Right renal cortex interstitium (tissue), 3 donors: ENCODE measurements at regions not wholly inside any gene's neighbourhood (a gene's known extent, or its start where the extent isn't known, plus 50 kb on each side); places are given as distances from the start of the nearest gene placed in this dataset.

ENCODE experiments used
- DNase-seq, 3 donors: peaks; one replicate each; pipeline ENCODE4 v3.0.0-alpha.2; 2013; ENCODE audit warnings: low read depth in 3 of 3, low spot score in 2 of 3

- DNase-seq, result no peak
Measured at GRCh38 chr4:16967722-16968121, 69.3 kb upstream of the LDB2 start.

DNA sequence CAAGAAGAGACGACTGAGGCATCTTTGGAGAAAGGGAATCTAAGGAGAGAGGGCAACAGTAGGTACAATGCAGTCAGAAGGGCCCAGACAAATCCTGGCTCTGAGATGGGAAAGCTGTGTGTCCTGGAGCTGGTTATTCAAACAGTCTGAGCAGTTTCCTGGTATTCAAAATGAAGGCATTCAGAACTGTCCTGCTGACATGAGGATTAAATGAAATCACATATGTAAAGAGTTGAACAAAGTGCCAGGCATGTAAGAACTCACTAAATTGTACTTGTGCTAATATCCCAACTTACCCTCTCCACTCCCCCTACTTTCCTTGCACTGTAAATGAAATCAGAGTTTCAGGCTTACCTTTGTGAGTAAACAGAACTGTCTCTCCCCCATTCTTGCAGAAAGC, 60.9 kb upstream of the LDB2 start:
- no peak for DNase-seq

DNA sequence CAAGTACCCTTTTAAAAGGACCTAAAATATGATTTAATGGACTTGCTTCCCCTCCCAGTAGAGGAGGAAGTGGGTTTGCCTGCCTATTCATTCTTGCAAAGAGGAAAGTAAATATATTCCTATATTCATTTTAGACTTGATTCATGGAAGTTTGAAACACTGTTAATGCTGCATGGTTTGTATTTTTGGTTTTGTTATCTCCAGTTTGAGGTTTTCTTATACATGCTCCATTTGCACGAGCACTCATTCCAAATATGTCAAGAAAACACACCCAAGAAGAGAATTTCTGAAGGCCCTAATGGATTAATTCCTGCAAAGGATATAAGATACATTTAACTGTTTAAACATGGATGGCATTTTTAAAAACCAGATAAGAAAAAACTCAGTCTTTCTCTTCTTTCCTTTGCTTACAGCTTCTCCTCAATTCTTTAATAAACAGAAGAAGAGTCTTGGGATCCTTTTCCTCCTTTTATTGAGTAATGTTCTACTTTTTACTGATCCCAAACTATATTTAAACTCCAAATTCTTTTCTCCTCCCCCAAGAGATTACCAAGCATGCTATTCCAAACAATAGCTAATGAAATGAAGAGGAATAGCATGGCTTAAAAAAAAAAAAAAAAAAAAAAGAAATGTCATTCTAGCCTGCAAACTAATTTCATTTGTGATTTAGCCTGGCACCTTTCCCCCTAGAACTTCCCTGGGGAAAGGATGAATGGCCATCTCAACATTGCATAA, 54.6 kb upstream of the LDB2 start:
- DNase-seq, result no peak

DNA sequence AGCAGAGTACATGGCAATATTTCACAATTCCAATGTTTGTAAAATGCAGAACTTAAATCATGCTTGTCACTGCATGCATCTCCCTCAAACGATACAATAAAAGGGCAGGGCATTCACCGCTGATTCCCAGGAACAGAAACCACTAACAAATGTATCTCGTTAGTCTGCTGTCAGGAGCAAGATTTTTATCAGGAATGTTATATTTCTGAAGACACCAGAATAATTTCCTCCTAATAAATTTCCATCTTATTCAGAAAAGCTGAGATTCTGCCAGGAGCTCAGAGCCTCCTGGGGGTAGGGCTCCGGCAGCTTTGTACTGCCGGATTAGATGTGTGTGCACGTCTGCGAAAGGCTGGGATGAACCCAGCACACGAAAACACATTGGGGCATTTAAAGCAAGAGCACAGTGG, 54.0 kb upstream of the LDB2 start:
- DNase-seq, result peak in 1 of 3 donors; percentile 26
